HepG2 (cell line): ENCODE measurements at regions not wholly inside any gene's neighbourhood (a gene's known extent, or its start where the extent isn't known, plus 50 kb on each side); places are given as distances from the start of the nearest gene placed in this dataset.

ENCODE experiments used
- ATAC-seq: fragments of 200-7000 bp; cut with Tn5 transposase; 3 replicates; pipeline ENCODE4 v1.9.1; 2020; ENCODE audit warnings: mild to moderate bottlenecking, moderate library complexity
- BruUV-seq: library from RNA; stranded (reverse); fragments of 400-500 nt; replicated peaks from 2 replicates; lab custom pipeline; 2021; lab: Mats Ljungman, UMichigan
- CTCF ChIA-PET: fragments of 300-600 bp; formaldehyde crosslinking; extraction: SDS; loops from one replicate; lab custom pipeline; 2021; ENCODE audit warnings: low total read pairs, inconsistent platforms, low intra/inter-chr PET ratio; lab: Yijun Ruan, JAX
- POLR2A ChIA-PET: fragments of 350-600 bp; sonication (Branson Sonifier 250); formaldehyde crosslinking; loops from one replicate; lab custom pipeline; 2020; ENCODE audit warnings: antibody characterized with exemption, inconsistent platforms; lab: Yijun Ruan, JAX
- DNase-seq: peaks from one replicate; pipeline ENCODE4 v3.0.0-alpha.2; 2015; ENCODE audit warnings: low spot score
- FAIRE-seq: peaks from 3 replicates; lab custom pipeline; 2011; peaks lifted over from hg19 to GRCh38; lab: Jason Lieb, UNC
- H2AFZ ChIP-seq: one replicate; pipeline ENCODE4 v1.6.1; 2011; ENCODE audit warnings: low read length, inconsistent platforms
- H3K27ac ChIP-seq: fragments of 300-600 bp; 3 replicates; pipeline ENCODE4 v1.8.0; 2011; ENCODE audit warnings: mixed run types, mild to moderate bottlenecking, mixed read lengths, low read length, inconsistent platforms; ENCODE audit not compliant: insufficient read depth; ENCODE audit errors: extremely low read length
- H3K27me3 ChIP-seq, 2 experiments: fragments of 200-600 bp in 1 of 2; 2 replicates in 1 of 2; 3 replicates in 1 of 2; pipeline versions ENCODE4 v1.6.0 to v1.8.0; 2011; ENCODE audit warnings: low read length in 2 of 2, mild to moderate bottlenecking in 2 of 2, moderate library complexity in 2 of 2, inconsistent platforms in 1 of 2; ENCODE audit not compliant: insufficient read depth in 2 of 2, control insufficient read depth in 1 of 2
- H3K36me3 ChIP-seq, 2 experiments: fragments of 200-600 bp in 1 of 2; replicated peaks in 1 of 2; 2 replicates in 1 of 2; 3 replicates in 1 of 2; pipeline versions ENCODE4 v1.5.1 to v1.8.0; 2011; ENCODE audit warnings: low read length in 2 of 2, inconsistent platforms in 1 of 2; ENCODE audit not compliant: insufficient read depth in 2 of 2, control insufficient read depth in 1 of 2
- H3K4me1 ChIP-seq: 2 replicates; pipeline ENCODE4 v1.5.1; 2012; ENCODE audit warnings: low read length, inconsistent platforms; ENCODE audit not compliant: insufficient read depth
- H3K4me2 ChIP-seq: 2 replicates; pipeline ENCODE4 v1.6.0; 2011; ENCODE audit warnings: low read depth, low read length, inconsistent platforms
- H3K4me3 ChIP-seq, 3 experiments: fragments of 200-600 bp in 1 of 3; sonication (generic), shearing (Covaris generic) in 1 of 3; replicated peaks in 1 of 3; 2 replicates each; pipeline ENCODE4 v1.5.1; 2011 to 2016; ENCODE audit warnings: low read length in 3 of 3, inconsistent platforms in 2 of 3, low read depth in 2 of 3, mild to moderate bottlenecking in 2 of 3, control low read depth in 1 of 3, mixed read lengths in 1 of 3; ENCODE audit not compliant: insufficient read depth in 1 of 3
- H3K79me2 ChIP-seq: one replicate; pipeline ENCODE4 v1.6.1; 2011; ENCODE audit warnings: low read length, inconsistent platforms; ENCODE audit not compliant: insufficient read depth
- H3K9ac ChIP-seq: 2 replicates; pipeline ENCODE4 v1.6.0; 2011; ENCODE audit warnings: mild to moderate bottlenecking, low read depth, low read length, inconsistent platforms; ENCODE audit not compliant: insufficient read depth
- H3K9me3 ChIP-seq: 2 replicates; pipeline ENCODE4 v1.5.1; 2012; ENCODE audit warnings: mild to moderate bottlenecking, low read length
- H4K20me1 ChIP-seq: 2 replicates; pipeline ENCODE4 v1.6.0; 2011; ENCODE audit warnings: inconsistent platforms, mild to moderate bottlenecking, low read length, moderate library complexity; ENCODE audit not compliant: insufficient read depth
- ATF5 ChIP-seq: sonication (generic); formaldehyde crosslinking; IDR thresholded peaks from 2 replicates; pipeline ENCODE4 v1.4.0; 2020; ENCODE audit warnings: mild to moderate bottlenecking, low read depth, missing genetic modification reagents
- CHD4 ChIP-seq: fragments of 200-600 bp; sonication (generic); IDR thresholded peaks from 2 replicates; pipeline ENCODE4 v1.7.0; 2017; ENCODE audit warnings: mild to moderate bottlenecking, low read length, borderline replicate concordance
- CTCF ChIP-seq: sonication (generic); formaldehyde crosslinking; IDR thresholded peaks from 2 replicates; pipeline ENCODE4 v1.5.0; 2020; ENCODE audit warnings: mild to moderate bottlenecking, missing genetic modification reagents, moderate library complexity
- ELK4 ChIP-seq: sonication (generic); formaldehyde crosslinking; IDR thresholded peaks from 2 replicates; pipeline ENCODE4 v1.9.0; 2021; ENCODE audit warnings: missing genetic modification reagents, borderline replicate concordance
- FLYWCH1 ChIP-seq: sonication (generic); formaldehyde crosslinking; IDR thresholded peaks from 2 replicates; pipeline ENCODE4 v1.8.1; 2023; ENCODE audit warnings: mild to moderate bottlenecking, missing genetic modification reagents
- GPN1 ChIP-seq: sonication (generic); formaldehyde crosslinking; IDR thresholded peaks from 2 replicates; pipeline ENCODE4 v1.5.1; 2020; ENCODE audit warnings: missing genetic modification reagents, borderline replicate concordance
- PHB2 ChIP-seq: fragments of 450-650 bp; IDR thresholded peaks from 2 replicates; pipeline ENCODE4 v1.6.1; 2018; ENCODE audit not compliant: partially characterized antibody
- STAG1 ChIP-seq: sonication (generic); formaldehyde crosslinking; IDR thresholded peaks from 2 replicates; pipeline ENCODE4 v1.4.0; 2020; ENCODE audit warnings: missing genetic modification reagents
- ZKSCAN1 ChIP-seq: fragments of 150-350 bp; IDR thresholded peaks from 2 replicates; pipeline ENCODE4 v1.6.1; 2014; ENCODE audit warnings: low read length
- ZNF350 ChIP-seq: sonication (generic); formaldehyde crosslinking; IDR thresholded peaks from 2 replicates; pipeline ENCODE4 v1.4.0; 2020; ENCODE audit warnings: mild to moderate bottlenecking, low read depth, missing genetic modification reagents, borderline replicate concordance
- ZUFSP ChIP-seq: sonication (generic); formaldehyde crosslinking; IDR thresholded peaks from 2 replicates; pipeline ENCODE4 v1.9.0; 2021; ENCODE audit warnings: missing genetic modification reagents, mild to moderate bottlenecking, borderline replicate concordance
- WGBS: methylation state at CpG from one replicate; pipeline ENCODE4 v1.1.6; 2017; ENCODE audit warnings: low lambda C conversion rate; 5-methylcytosine and 5-hydroxymethylcytosine counted together
- in situ Hi-C: cut with HindIII; loops from 2 replicates; pipeline ENCODE4 v1.10.0; 2017; ENCODE audit warnings: low pct_unique_long_range_greater_than_20kb; ENCODE audit not compliant: extremely low pct_ligation_motif_present
- intact Hi-C: fragments of 100-400 bp; cut with micrococcal nuclease; formaldehyde crosslinking; loops from one replicate; pipeline ENCODE4 v1.10.0; 2022; ENCODE audit not compliant: unreplicated experiment
- TF ChIP-seq, protein P1 (sequence below): sonication (generic); formaldehyde crosslinking; IDR thresholded peaks from 2 replicates; pipeline ENCODE4 v1.5.1; 2020; ENCODE audit warnings: mild to moderate bottlenecking, missing genetic modification reagents, borderline replicate concordance

GRCh38 chr4:111136438-111136837 is 513.6 kb upstream of the PITX2 start:
- Histone ChIP-seq H3K4me1 (no peaks in the 10 kb centered on the region), H3K27ac (no peak overlapping the region), H3K36me3 (no peaks in the 10 kb centered on the region), H3K9me3 (no peaks in the 10 kb centered on the region), H3K4me3 (no peak overlapping the region), H2AFZ (no peak overlapping the region), H4K20me1 (no peaks in the 10 kb centered on the region), H3K9ac (no peak overlapping the region), H3K27me3 (no peaks in the 10 kb centered on the region), H3K79me2 (no peaks in the 10 kb centered on the region), H3K4me2 (no peak overlapping the region)
- 0% methylated on average over 1 of the region's 1 CpG for WGBS
- FAIRE-seq (no peak), DNase-seq (peak; percentile 7), ATAC-seq (no peak)
- ChIA-PET POLR2A (no interaction called here), CTCF (no interaction called here)
- intact Hi-C loops (loop anchor here (1.0 to 2.0 kb wide), 2 partner anchors 147 to 494 kb away; no protein-coding TSS in a partner anchor), in situ Hi-C loops (no loop called here)
- TF ChIP-seq CTCF (CRISPR knock-in tag) (peak; percentile 38), STAG1 (CRISPR knock-in tag) (peak; percentile 58), ZUFSP (CRISPR knock-in tag) (no peak)
- no TSS peak for BruUV-seq

DNA sequence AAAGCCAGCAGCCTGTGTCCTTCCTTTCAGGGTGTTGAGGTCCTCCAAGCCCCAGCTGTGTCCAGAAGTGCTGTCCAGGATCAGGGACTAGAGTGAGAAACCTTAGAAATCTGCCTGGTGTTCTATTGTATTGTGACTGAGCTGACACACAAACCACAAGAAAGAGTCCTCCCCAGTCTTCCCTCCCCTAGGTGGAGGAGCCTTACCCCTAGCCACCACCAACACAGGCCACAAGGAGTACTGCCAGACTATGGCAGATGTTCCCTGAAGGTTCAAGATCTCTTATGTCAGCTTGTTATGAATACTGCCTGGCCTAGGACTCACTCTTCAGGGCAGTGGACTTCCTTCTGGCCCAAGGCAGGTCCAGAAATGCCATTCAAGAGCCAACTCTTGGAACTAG is 514.1 kb upstream of the PITX2 start:
- ChIA-PET CTCF (no interaction called here), POLR2A (no interaction called here)
- no peaks in the 10 kb centered on the region for H3K4me1 ChIP-seq
- H3K27me3 ChIP-seq, result no peaks in the 10 kb centered on the region
- H3K4me2 ChIP-seq, result no peak overlapping the region
- ATAC-seq (no peak), FAIRE-seq (no peak), DNase-seq (no peak)
- intact Hi-C loops, result loop anchor here (1.0 to 2.0 kb wide), 2 partner anchors 146 to 494 kb away; no protein-coding TSS in a partner anchor
- H3K27ac ChIP-seq, result no peak overlapping the region
- no peaks in the 10 kb centered on the region for H3K36me3 ChIP-seq
- in situ Hi-C loops, result no loop called here
- no TSS peak for BruUV-seq
- H2AFZ ChIP-seq, result no peak overlapping the region
- H3K9me3 ChIP-seq, result no peaks in the 10 kb centered on the region
- H3K79me2 ChIP-seq, result no peaks in the 10 kb centered on the region
- H3K4me3 ChIP-seq, result no peak overlapping the region
- H4K20me1 ChIP-seq, result no peaks in the 10 kb centered on the region
- no peak overlapping the region for H3K9ac ChIP-seq
- TF ChIP-seq ELK4 (CRISPR knock-in tag) (no peak), ZKSCAN1 (no peak), CHD4 (no peak), ATF5 (CRISPR knock-in tag) (no peak), FLYWCH1 (CRISPR knock-in tag) (no peak), PHB2 (no peak), GPN1 (CRISPR knock-in tag) (no peak), ZNF350 (CRISPR knock-in tag) (no peak)
- TF ChIP-seq, protein P1, sequence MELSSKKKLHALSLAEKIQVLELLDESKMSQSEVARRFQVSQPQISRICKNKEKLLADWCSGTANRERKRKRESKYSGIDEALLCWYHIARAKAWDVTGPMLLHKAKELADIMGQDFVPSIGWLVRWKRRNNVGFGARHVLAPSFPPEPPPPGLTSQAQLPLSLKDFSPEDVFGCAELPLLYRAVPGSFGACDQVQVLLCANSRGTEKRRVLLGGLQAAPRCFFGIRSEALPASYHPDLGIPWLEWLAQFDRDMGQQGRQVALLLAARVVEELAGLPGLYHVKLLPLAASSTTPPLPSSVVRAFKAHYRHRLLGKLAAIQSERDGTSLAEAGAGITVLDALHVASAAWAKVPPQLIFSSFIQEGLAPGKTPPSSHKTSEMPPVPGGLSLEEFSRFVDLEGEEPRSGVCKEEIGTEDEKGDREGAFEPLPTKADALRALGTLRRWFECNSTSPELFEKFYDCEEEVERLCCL (CRISPR knock-in tag), result no peak
